NCI-H2196 (cell line): ENCODE measurements at regions not wholly inside any gene's neighbourhood (a gene's known extent, or its start where the extent isn't known, plus 50 kb on each side); places are given as distances from the start of the nearest gene placed in this dataset.

ENCODE experiments used
- DNase-seq: peaks from one replicate; lab custom pipeline; 2025; ENCODE audit not compliant: unreplicated experiment; lab: John Stamatoyannopoulos, UW

DNA sequence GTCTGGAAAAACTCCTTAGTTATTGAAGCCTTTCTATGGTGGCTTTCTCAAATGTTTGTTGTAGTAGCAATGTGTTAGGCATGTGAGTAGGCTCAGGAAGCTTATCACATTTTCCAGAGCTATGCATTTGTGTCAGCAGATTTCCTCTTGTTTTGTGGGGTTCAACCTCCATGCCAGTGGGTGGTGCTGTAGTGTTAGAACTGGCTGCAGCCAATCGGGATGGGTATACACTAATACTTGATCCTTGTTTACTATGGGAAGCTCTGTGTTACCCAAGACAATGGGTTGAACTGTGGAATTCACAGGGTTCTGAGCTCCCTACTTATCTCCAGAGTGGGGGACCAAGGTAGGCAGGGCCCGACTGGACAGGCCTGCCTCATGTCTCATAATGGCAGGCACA lies 348.5 kb upstream of the ADAMTS5 start:
- DNase-seq = no peak

- no peak for DNase-seq
These were observed 347.2 kb upstream of the ADAMTS5 start for GRCh38 chr21:27314131-27314530.

DNA sequence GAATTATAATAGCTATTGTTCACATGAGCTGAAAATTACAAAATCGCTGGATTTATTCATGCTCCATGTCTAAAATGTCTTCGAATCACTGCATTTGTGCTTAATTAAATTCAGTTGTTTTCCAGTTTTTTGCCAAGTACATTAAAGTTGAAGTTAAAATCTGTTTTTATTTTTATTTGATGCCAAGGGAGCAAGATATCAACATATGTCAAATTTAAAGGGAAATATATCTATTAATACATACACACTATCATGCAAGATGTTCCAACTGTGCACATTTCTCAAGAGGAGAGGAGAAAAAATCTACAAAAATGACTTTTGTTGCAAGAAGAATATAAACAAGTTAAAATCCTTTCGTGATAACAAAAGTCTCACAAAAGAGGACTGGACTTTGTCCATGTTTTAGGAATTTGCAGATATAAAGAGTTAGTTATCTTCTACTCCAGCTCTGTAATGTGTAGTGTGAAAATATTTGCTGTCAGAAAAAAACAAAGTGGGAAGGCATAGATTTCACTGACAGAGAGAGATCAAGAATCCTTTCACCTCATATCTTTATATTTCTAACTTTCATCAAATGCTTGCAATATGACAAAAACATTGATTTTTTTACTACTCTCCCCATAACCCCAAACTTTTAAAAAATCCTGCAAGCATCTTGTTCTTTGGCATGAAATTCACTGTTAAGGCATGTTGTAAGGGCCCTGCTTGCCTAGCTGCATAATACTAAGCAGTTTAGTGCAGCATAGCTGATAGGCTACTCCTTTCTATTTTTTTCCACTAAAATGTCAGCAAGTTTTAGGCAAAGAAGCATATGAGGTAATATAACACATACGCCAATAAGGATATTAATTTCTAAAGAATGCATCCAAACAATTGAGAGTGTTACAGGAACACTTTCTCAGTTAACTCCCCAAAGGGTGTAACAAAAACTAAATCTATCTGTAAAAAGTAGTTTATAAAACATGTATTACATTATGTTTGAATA lies 340.2 kb upstream of the ADAMTS5 start:
- DNase-seq = no peak

DNA sequence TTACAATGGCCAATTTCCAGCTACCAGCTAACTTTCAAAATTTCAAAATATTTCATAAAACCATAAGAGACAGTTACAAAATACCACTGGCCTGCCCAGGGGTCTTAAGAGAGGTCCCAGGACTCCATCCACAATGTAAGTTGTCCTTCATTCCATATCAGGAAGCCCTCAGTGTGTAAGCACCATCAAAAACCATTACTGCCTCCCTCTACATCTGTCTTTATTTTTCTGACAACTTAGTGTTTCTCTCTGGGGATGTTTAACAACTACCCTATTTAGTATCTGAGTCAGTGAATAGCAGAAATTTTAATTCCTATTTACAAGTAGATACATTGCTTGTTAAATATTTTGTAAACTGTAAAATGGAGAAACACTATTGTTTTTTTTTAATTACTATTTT lies 339.3 kb upstream of the ADAMTS5 start:
- DNase-seq = no peak

DNA sequence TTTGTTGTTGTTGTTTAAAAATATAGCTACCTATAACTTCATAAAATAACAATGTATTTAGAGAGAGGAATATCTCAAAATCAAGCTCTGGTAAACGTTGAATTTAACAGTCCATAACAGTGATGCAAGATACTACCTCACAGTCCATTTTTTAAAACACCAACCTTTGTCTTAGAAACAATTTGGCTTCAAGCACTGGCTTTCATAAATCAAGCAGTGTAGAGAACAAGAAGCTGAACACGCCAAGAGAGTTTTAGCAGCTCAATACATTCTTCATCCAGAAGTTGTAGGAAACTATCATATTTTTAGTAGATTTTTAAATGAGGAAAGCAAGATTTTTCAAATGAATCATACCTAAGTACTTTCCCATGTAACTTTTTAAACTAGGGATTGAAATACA lies 334.3 kb upstream of the ADAMTS5 start:
- no peak for DNase-seq

DNA sequence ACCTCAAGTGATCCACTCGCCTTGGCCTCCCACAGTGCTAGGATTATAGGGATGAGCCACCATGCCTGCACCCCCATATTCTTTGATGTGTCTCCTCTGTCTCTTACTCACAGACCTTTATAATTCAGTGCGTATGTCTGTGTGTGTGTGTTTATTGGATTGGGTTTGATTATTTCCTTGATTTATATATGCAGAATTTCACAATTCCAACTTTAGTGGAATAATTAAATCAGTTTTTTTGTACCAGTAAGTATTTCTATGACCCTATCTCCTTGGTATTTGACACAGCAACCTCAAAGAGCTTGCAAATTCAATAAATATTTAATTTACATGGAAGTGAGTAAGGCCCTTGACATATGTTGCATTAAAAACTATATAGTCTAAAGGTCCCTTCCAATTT lies 333.9 kb upstream of the ADAMTS5 start:
- DNase-seq = no peak

DNA sequence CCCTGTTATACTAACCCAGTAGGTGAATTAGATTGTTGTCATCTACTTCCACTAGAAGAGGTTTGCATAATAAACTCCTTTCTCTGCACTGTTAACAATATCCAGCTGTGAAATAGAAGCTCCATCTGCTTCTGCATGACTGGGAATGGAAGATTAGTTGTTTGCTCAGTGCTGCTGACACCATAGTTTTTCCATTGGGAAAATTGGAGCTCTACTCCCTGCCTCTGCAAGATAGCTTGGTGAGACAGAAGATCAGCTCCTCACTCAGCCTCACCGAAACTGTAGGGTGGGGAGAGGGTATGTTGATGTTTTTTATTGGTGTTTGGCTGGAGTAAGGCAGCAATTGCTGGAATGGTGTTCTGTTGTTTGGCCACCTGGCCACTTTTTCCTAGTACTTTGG lies 331.6 kb upstream of the ADAMTS5 start:
- no peak for DNase-seq

DNA sequence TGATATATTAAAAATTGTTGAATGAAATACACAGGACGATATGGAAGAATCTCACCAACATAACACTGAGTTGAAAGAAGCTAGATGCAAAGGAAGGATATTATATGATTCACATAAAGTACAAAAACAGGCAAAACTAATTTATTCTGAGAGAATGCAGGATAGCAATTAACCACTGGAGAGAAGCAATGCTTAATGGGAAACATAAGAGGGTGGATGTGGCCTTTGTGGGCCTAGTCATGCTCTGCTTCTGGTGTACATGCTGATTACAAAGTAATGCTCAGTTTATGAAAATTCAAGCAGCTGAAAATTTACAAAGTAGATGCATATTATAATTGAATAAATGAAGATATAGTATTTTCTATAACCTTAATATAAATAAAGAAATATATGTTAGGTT lies 326.4 kb upstream of the ADAMTS5 start:
- no peak for DNase-seq

DNA sequence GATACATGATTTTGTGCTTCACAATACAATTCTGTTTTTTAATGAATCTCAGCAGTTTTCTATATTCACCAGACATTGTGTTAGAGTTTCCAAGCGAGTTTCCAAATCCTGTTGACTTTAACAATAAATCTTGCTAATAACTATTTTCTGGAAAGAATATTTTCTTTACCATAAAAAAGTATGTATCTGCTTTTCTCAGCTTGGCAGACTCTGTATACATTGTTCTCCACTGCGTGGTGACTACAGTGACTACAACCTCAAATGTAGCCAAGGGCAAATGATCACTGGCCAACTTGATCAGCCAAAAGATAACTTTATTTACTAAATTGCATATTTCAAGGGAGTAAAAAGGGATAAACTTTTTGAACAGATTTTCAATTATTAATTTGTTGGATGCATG lies 325.9 kb upstream of the ADAMTS5 start:
- DNase-seq = no peak

DNA sequence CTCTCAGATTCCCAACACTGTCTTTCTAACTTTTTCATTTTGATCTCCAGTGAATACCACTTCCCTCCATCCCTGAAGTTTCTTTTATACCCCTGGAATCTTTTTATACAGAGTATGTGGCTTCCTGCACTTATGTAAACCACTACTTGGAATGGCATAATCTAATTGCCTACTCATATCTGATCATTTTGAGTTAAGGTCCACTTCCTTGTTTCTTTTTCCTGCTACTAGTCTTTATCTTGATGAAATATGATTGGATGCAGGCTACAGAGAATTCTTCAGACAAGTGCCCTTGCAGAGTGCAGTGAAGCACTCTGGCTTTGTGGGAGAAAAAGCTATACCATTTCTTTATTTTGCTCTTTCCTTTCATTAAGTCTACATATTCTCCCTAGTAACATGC lies 325.3 kb upstream of the ADAMTS5 start:
- DNase-seq = no peak

DNA sequence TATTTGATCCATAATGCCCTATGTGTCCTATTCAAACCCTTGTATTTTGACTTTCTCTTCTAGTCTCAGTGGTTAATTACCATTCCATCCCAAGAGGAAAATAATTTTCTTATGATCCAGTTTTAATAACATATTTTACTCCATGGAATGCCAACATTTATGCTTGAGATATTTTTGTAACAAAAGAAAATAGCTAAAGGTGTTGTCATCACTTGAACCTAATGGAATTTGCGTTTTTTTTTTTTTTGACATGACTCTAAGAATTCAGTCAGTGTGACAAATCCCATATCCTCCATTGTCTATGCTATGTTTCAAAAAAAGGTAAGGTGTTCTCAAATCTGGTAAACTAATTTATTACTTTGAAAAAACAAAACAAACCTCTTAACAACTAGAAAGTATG lies 324.1 kb upstream of the ADAMTS5 start:
- no peak for DNase-seq

DNA sequence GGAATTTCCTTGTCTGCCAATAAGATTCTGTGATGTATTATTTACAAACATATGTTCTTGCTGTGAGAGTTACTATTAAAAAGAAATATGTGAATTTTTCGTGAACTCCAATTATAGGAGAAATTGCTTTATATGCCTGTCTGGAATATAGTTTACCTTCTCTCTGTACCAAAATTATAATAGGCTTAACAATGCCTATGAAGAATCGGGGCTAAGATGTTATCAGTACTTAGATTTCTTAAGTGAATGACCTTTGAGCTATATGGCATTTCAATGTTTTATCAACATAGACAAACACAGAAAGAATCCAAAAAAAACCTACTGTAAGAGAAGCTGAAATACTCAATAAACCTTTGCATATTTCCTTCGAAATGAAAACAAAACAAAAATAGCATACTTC lies 323.1 kb upstream of the ADAMTS5 start:
- DNase-seq = no peak

GRCh38 chr21:27286760-27287159 lies 319.9 kb upstream of the ADAMTS5 start:
- DNase-seq = no peak

DNA sequence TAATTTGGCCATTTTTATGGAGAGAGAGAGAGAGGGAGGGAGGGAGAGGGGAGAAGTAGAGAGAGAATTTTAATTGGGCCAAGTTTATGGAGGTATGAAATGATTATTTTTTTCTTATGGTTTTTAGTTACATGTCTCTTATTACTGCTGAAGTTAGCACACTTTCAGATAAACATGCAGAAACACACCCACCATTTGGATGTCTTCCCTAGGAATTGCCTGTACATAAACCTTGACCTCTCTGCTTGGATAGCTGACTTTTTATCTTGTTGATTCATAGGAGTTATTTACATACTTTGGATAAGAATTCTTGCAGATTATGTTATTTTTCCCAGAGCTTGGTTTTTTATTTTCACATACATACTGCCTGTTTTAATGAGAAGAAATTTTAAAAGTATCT lies 310.2 kb upstream of the ADAMTS5 start:
- DNase-seq = no peak

GRCh38 chr21:27275294-27275927 lies 308.5 kb upstream of the ADAMTS5 start:
- no peak for DNase-seq

GRCh38 chr21:27269644-27270043 lies 302.8 kb upstream of the ADAMTS5 start:
- no peak for DNase-seq

- DNase-seq = no peak
These were observed 301.4 kb upstream of the ADAMTS5 start for GRCh38 chr21:27268290-27268689.

DNA sequence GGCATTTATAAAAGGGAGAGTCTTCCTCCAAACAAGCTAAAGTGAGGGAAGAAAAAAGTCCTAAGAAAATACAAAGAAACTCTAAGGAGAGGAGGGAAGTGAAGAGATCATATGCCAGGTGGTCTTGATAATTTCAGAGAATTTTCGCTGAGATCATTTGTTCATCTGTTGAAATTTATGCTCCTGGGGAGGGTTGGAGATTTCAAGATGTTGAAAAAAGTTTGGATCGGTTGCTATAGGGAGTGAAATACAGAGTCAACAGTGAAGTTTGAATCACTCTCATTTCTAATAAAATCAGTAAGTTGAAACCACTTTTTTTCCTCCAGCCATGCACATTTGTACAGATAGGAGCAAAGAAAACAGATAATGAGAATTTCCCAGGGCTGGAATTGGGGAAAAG lies 299.1 kb upstream of the ADAMTS5 start:
- no peak for DNase-seq

DNA sequence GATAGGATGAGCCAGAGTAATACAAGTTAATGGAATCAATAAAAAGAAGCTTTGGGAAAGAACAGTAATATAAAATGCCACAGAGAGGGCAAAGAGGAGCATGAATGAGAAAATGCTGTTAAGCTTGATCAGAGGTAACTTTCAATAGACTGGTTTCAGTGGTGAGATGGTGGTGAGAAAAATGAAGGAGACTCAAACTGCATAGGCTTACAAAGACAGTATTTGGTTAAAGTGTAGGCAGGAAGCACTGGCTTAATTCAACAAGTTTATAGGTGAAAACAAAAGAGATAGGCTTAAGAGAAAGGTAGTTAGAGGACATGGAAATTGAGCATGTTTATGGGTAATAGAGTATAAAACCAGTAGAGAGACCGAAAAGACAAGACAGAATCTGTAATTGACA lies 298.6 kb upstream of the ADAMTS5 start:
- no peak for DNase-seq

DNA sequence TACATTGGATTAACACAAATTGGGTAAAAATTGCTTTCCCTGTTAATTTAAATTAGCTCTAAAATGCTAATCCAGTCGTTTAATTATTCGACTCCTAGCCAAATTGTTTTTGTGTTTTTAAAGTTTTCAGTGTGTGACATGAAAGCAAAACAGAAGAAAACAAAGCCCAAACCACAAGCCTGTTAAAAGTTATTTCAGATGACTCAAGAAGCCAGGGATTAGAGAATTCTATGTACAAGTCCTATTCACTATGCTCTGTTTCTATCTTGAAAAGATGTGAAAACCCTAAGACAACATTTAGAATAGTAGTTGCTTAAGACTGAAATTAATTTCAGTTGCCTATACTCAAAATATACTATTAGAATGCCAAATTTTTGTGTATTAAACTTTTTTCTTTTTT lies 294.8 kb upstream of the ADAMTS5 start:
- DNase-seq = no peak

DNA sequence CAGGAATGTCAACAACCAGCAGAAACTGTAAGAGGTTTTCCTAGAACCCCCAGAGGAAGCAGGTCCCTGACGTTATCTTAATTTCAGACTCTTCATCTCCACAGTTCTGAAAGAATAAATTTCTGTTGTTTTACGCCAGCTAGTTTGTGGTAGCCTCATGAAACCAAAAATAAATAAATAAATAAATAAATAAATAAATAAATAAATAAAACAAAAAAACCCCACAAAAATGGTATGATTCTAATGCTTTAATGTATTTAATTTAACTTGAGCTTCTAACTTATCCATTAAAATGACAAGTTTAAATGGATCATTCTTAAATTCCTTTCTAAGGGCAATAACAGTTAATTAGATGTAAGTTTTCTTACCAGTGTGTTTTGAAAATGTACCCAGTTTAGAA lies 293.8 kb upstream of the ADAMTS5 start:
- DNase-seq = no peak

DNA sequence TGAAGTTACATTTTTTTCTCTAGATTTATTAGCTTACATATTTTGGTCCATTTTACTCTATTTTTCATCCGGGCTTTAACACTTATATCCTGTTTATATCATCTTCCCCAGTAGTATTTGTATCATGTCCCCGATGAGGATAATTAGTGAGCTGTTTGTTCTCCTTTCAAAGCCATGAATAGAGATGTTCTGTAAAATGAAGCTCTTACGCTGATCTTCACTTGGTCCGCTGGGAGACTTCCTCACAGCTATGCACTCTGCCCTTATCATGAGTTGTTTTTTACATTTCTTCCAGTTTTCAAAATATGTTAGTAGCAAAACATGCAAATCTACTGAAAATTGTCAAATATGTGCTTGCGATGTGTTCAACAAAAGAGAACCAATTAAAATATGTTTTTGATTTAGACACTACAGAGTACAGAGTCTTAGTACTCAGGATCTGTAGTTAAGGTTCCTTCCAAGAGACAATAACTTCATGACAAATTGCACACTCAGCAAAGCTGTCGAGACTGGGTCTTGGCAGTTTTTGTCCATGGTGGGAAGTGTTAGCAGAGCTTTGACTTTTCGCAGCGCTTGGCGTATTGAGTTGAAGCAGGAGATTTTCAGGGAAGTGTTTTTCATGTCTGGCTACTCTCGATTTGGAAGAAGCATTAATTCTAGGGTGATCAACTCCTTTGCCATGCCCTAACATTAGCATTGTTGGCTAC lies 292.0 kb upstream of the ADAMTS5 start:
- DNase-seq = no peak
